ENCODE measurements at regions not wholly inside any gene's neighbourhood (a gene's known extent, or its start where the extent isn't known, plus 50 kb on each side); places are given as distances from the start of the nearest gene placed in this dataset.
A peak's percentile ranks its signal among the peaks of the same experiment; 100 is the strongest.

DNA sequence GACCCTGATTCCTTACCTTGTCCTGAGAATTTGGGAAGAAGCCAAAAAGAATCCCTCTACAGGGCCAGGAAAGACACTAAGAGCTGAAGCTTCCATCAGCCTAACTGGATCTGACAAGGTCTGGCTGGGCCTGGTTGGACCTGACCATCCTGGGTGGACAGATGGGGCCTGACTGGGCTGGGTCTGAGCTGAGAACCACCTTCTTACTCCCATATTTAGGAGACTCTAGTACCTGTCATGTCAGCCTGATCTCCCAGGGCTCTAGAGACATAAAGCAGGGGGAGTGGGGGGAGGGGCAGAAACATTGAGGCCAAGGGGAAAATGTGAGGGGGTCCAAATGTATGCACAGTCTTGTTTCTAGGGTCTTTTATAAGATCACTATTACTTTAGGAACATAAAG, 129.9 kb downstream of the BUD13 start:
- no peak overlapping the region for H3K9ac ChIP-seq
- Mint-ChIP-seq H3K4me3 (no peak overlapping the region), H3K27ac (peak overlapping the region; percentile 19), H3K4me1 (peaks cover 9% of the 10 kb centered on the region), H3K27me3 (ENCODE audit: insufficient read depth, low read depth) (peaks cover 10% of the 10 kb centered on the region), H3K9me3 (no peaks in the 10 kb centered on the region), H3K36me3 (no peaks in the 10 kb centered on the region)
- H2AFZ ChIP-seq (replicated peaks), result no peak overlapping the region
- no peak overlapping the region for H3K27ac ChIP-seq
- H3K4me2 ChIP-seq, result no peak overlapping the region
- no peaks in the 10 kb centered on the region for H3K79me2 ChIP-seq (ENCODE audit: low read depth)
- no peak for DNase-seq (ENCODE audit: low spot score)
- no peaks in the 10 kb centered on the region for H3K27me3 ChIP-seq
- H4K20me1 ChIP-seq (ENCODE audit: low read depth), result no peaks in the 10 kb centered on the region
- H3K4me3 ChIP-seq, result no peak overlapping the region
- no peaks in the 10 kb centered on the region for H3K36me3 ChIP-seq
- H3K9me3 ChIP-seq (ENCODE audit: low read depth), result no peaks in the 10 kb centered on the region
- H3K4me1 ChIP-seq, result no peaks in the 10 kb centered on the region
- TF ChIP-seq, protein P1, sequence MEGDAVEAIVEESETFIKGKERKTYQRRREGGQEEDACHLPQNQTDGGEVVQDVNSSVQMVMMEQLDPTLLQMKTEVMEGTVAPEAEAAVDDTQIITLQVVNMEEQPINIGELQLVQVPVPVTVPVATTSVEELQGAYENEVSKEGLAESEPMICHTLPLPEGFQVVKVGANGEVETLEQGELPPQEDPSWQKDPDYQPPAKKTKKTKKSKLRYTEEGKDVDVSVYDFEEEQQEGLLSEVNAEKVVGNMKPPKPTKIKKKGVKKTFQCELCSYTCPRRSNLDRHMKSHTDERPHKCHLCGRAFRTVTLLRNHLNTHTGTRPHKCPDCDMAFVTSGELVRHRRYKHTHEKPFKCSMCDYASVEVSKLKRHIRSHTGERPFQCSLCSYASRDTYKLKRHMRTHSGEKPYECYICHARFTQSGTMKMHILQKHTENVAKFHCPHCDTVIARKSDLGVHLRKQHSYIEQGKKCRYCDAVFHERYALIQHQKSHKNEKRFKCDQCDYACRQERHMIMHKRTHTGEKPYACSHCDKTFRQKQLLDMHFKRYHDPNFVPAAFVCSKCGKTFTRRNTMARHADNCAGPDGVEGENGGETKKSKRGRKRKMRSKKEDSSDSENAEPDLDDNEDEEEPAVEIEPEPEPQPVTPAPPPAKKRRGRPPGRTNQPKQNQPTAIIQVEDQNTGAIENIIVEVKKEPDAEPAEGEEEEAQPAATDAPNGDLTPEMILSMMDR (IDR thresholded peaks at IDR 0.05), result no peak
- TF ChIP-seq EZH2phosphoT487 (IDR thresholded peaks at IDR 0.05) (no peak), EZH2 (IDR thresholded peaks at IDR 0.05) (no peak)
- no peaks in the 10 kb centered on the region for H3F3A ChIP-seq (ENCODE audit: low read depth)

DNA sequence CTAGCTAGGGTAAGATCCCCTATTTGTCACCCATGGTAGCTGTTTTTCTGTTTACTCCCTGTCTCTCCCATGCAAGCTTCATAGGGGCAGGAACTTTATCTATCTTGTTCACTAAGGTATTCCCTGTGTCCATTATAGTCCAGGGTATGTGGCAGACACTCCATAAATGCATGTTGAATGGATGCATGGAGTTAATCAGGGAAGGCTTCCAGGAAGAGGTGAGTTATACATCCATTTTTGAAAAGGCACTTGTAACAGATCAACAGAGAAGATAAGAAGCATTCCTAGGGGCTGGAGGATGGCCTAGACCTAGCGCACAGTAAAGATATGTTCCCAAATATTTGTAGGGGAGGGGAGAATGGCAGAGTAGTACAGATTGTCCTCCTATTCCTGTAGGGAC, 130.3 kb downstream of the BUD13 start:
- Histone ChIP-seq H3K4me2 (no peak overlapping the region), H3K36me3 (no peaks in the 10 kb centered on the region), H3K27me3 (no peaks in the 10 kb centered on the region), H3K9ac (no peak overlapping the region), H4K20me1 (ENCODE audit: low read depth) (no peaks in the 10 kb centered on the region), H3K9me3 (ENCODE audit: low read depth) (no peaks in the 10 kb centered on the region), H3K4me3 (no peak overlapping the region), H3K4me1 (no peaks in the 10 kb centered on the region), H3F3A (ENCODE audit: low read depth) (no peaks in the 10 kb centered on the region), H2AFZ (replicated peaks) (no peak overlapping the region), H3K79me2 (ENCODE audit: low read depth) (no peaks in the 10 kb centered on the region), H3K27ac (no peak overlapping the region)
- peaks cover 10% of the 10 kb centered on the region for H3K27me3 Mint-ChIP-seq (ENCODE audit: insufficient read depth, low read depth)
- H3K4me3 Mint-ChIP-seq, result no peak overlapping the region
- H3K27ac Mint-ChIP-seq, result peak overlapping the region; percentile 19
- H3K4me1 Mint-ChIP-seq, result peaks cover 9% of the 10 kb centered on the region
- H3K36me3 Mint-ChIP-seq, result no peaks in the 10 kb centered on the region
- no peak for DNase-seq (ENCODE audit: low spot score)
- no peaks in the 10 kb centered on the region for H3K9me3 Mint-ChIP-seq
- no peak for TF ChIP-seq EZH2 (IDR thresholded peaks at IDR 0.05)
- TF ChIP-seq EZH2phosphoT487 (IDR thresholded peaks at IDR 0.05), result no peak

DNA sequence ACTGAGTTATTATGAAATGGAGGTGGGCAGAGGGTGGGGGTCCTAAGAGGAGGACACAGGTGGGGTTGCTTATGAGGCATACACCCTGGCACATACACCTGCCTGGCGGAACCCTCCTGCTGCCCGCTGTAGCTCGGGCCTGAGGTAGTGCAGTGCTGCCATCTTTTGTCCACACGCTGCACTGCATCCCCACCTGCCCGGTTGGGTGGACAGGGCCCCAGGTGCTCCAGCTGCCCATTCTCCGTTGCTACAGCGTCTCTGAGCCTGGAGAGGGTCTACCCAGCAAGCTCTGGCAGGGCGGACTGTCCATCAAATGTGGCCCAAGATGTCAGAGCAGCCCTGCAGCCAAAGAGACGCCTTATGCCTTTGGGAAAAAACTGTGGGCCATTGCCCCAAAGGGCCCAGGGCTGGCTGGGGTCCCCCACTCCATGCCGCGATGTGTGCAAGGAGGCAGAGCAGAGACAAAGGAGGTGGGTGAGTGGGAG, 131.2 kb downstream of the BUD13 start:
- no peaks in the 10 kb centered on the region for H3K79me2 ChIP-seq (ENCODE audit: low read depth)
- H3K4me3 ChIP-seq, result no peak overlapping the region
- Mint-ChIP-seq H3K9me3 (no peaks in the 10 kb centered on the region), H3K36me3 (no peaks in the 10 kb centered on the region), H3K4me3 (no peak overlapping the region), H3K27me3 (ENCODE audit: insufficient read depth, low read depth) (peaks cover 12% of the 10 kb centered on the region), H3K27ac (peak overlapping the region; percentile 79), H3K4me1 (peaks cover 9% of the 10 kb centered on the region)
- H2AFZ ChIP-seq (replicated peaks), result no peak overlapping the region
- no peak overlapping the region for H3K9ac ChIP-seq
- peak; percentile 67 for DNase-seq (ENCODE audit: low spot score)
- TF ChIP-seq, protein P1 (IDR thresholded peaks at IDR 0.05), result peak; percentile 86
- no peak for TF ChIP-seq EZH2 (IDR thresholded peaks at IDR 0.05)
- no peaks in the 10 kb centered on the region for H3K4me1 ChIP-seq
- H3K9me3 ChIP-seq (ENCODE audit: low read depth), result no peaks in the 10 kb centered on the region
- no peak overlapping the region for H3K4me2 ChIP-seq
- no peaks in the 10 kb centered on the region for H3K27me3 ChIP-seq
- no peak overlapping the region for H3K27ac ChIP-seq
- H3K36me3 ChIP-seq, result no peaks in the 10 kb centered on the region
- no peaks in the 10 kb centered on the region for H3F3A ChIP-seq (ENCODE audit: low read depth)
- no peaks in the 10 kb centered on the region for H4K20me1 ChIP-seq (ENCODE audit: low read depth)

DNA sequence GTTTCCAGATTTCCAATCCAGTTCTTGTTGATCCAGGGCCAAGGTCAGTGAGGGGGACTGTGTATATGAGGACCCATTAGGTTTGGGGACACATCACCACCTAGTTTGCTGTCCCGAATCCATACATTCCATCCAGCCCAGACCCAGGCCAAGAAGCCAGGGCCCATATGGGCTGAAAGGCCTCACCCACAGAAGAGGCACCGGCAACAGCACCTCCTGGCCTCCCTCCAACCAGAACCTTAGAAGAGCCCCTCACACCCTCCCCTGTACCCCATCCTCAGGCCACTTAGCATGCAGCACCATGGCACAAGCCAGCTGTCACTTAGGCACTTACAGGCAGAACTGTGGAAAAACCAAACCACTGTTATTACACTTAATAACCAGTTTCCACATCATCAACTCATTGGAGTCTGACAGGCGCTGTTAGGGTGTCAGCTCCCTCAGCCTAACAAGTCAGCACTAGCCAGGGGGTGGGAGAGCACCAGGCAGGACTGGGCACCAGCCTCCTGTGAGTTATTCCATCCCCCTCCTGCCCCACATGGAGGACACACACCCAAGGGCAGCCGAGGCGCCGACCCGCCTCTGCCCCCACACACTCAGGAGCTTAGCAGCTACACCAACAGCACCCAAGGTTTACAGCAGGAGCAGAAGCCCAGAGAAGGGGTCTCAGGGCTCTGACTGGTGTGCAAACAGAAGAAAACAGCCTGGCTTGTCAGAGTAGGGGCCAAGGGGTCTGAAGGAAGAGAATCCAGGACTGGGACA, 132.0 kb downstream of the BUD13 start:
- no peaks in the 10 kb centered on the region for H3K79me2 ChIP-seq (ENCODE audit: low read depth)
- H3K27me3 ChIP-seq, result no peaks in the 10 kb centered on the region
- Mint-ChIP-seq H3K4me3 (no peak overlapping the region), H3K9me3 (no peaks in the 10 kb centered on the region), H3K27ac (no peak overlapping the region), H3K36me3 (no peaks in the 10 kb centered on the region), H3K4me1 (peaks cover 9% of the 10 kb centered on the region), H3K27me3 (ENCODE audit: insufficient read depth, low read depth) (peaks cover 15% of the 10 kb centered on the region)
- no peak overlapping the region for H2AFZ ChIP-seq (replicated peaks)
- H3K4me2 ChIP-seq, result no peak overlapping the region
- H3K36me3 ChIP-seq, result no peaks in the 10 kb centered on the region
- no peaks in the 10 kb centered on the region for H3F3A ChIP-seq (ENCODE audit: low read depth)
- H3K4me3 ChIP-seq, result no peak overlapping the region
- H3K9ac ChIP-seq, result no peak overlapping the region
- H3K27ac ChIP-seq, result no peak overlapping the region
- TF ChIP-seq, protein P1 (IDR thresholded peaks at IDR 0.05), result no peak
- no peak for TF ChIP-seq EZH2 (IDR thresholded peaks at IDR 0.05)
- TF ChIP-seq EZH2phosphoT487 (IDR thresholded peaks at IDR 0.05), result no peak
- no peaks in the 10 kb centered on the region for H3K9me3 ChIP-seq (ENCODE audit: low read depth)
- no peaks in the 10 kb centered on the region for H4K20me1 ChIP-seq (ENCODE audit: low read depth)
- no peaks in the 10 kb centered on the region for H3K4me1 ChIP-seq
- no peak for DNase-seq (ENCODE audit: low spot score)
